ENCODE measurements at regions not wholly inside any gene's neighbourhood (a gene's known extent, or its start where the extent isn't known, plus 50 kb on each side); places are given as distances from the start of the nearest gene placed in this dataset.
"Not testable (repeated sequence)": the region's sequence is repeated elsewhere in the genome, so short reads cannot be mapped to it uniquely, and the experiment has no call there.

- TF ChIP-seq CTCF (conservative IDR thresholded peaks at IDR 0.05; ENCODE audit: low read depth, low read length): no peak
- no peak overlapping the region for H3K4me3 ChIP-seq (ENCODE audit: low read depth, low read length)
- no peak for DNase-seq (ENCODE audit: low read depth)
Observed at GRCh38 chr19:29001141-29001581, 211.8 kb downstream of the UQCRFS1 start.

- H3K4me3 ChIP-seq (ENCODE audit: low read depth, low read length): no peak overlapping the region
- no peak for TF ChIP-seq CTCF (conservative IDR thresholded peaks at IDR 0.05; ENCODE audit: low read depth, low read length)
- no peak for DNase-seq (ENCODE audit: low read depth)
Observed at GRCh38 chr19:28999724-29000433, 213.1 kb downstream of the UQCRFS1 start.

- no peak for TF ChIP-seq CTCF (conservative IDR thresholded peaks at IDR 0.05; ENCODE audit: low read depth, low read length)
- H3K4me3 ChIP-seq (ENCODE audit: low read depth, low read length): no peak overlapping the region
Observed at GRCh38 chr19:28998974-28999373, 214.0 kb downstream of the UQCRFS1 start.

GRCh38 chr19:28997866-28998265 is 215.1 kb downstream of the UQCRFS1 start:
- H3K4me3 ChIP-seq (ENCODE audit: low read depth, low read length); DNase-seq (ENCODE audit: low read depth): not testable (repeated sequence)

More at GRCh38 chr19:28998974-28999373, 214.0 kb downstream of the UQCRFS1 start:
- DNase-seq (ENCODE audit: low read depth): no peak

GRCh38 chr19:28990522-28990921 is 222.4 kb downstream of the UQCRFS1 start:
- DNase-seq (ENCODE audit: low read depth): no peak
- no peak for TF ChIP-seq CTCF (conservative IDR thresholded peaks at IDR 0.05; ENCODE audit: low read depth, low read length)
- no peak overlapping the region for H3K4me3 ChIP-seq (ENCODE audit: low read depth, low read length)

GRCh38 chr19:28989739-28990138 is 223.2 kb downstream of the UQCRFS1 start:
- TF ChIP-seq CTCF (conservative IDR thresholded peaks at IDR 0.05; ENCODE audit: low read depth, low read length): no peak
- DNase-seq (ENCODE audit: low read depth): no peak

GRCh38 chr19:28988066-28988465 is 224.9 kb downstream of the UQCRFS1 start:
- no peak for DNase-seq (ENCODE audit: low read depth)
- no peak for TF ChIP-seq CTCF (conservative IDR thresholded peaks at IDR 0.05; ENCODE audit: low read depth, low read length)
- no peak overlapping the region for H3K4me3 ChIP-seq (ENCODE audit: low read depth, low read length)

More at GRCh38 chr19:28989739-28990138, 223.2 kb downstream of the UQCRFS1 start:
- no peak overlapping the region for H3K4me3 ChIP-seq (ENCODE audit: low read depth, low read length)

All from choroid plexus epithelial cell (primary cell).